A673 (cell line): ENCODE measurements at regions not wholly inside any gene's neighbourhood (a gene's known extent, or its start where the extent isn't known, plus 50 kb on each side); places are given as distances from the start of the nearest gene placed in this dataset.

Experiments used
- CTCF ChIP-seq: fragments of 300-800, 200-600 bp; sonication (generic); conservative IDR thresholded peaks from 2 replicates; pipeline ENCODE4 v1.5.1; 2017; ENCODE audit warnings: low read depth, mild to moderate bottlenecking, antibody characterized with exemption, low read length, moderate library complexity, mixed read lengths
- EZH2 ChIP-seq: fragments of 200-600 bp; sonication (generic); IDR thresholded peaks from 2 replicates; pipeline ENCODE4 v1.6.1; 2017; ENCODE audit warnings: borderline replicate concordance, low read depth, mild to moderate bottlenecking, mixed read lengths, antibody characterized with exemption, low read length; ENCODE audit not compliant: poor library complexity, severe bottlenecking

GRCh38 chr9:111187376-111187775 is 142.6 kb downstream of the OR2K2 start:
- TF ChIP-seq CTCF (no peak), EZH2 (no peak)
